NCI-H2227 treated with DMSO at 0.1 percent for 48 hours (cell line): ENCODE measurements at regions not wholly inside any gene's neighbourhood (a gene's known extent, or its start where the extent isn't known, plus 50 kb on each side); places are given as distances from the start of the nearest gene placed in this dataset.

ENCODE experiments used
- DNase-seq: peaks from one replicate; lab custom pipeline; 2025; lab: John Stamatoyannopoulos, UW

GRCh38 chr14:87161502-87161901 lies 831.5 kb downstream of the GALC start:
- DNase-seq = no peak

- no peak for DNase-seq
Measured at GRCh38 chr14:87160989-87161388, 832.0 kb downstream of the GALC start.

- DNase-seq = no peak
Measured at GRCh38 chr14:87158283-87158682, 834.7 kb downstream of the GALC start.

- DNase-seq = no peak
Measured at GRCh38 chr14:87156878-87157277, 836.1 kb downstream of the GALC start.

- no peak for DNase-seq
Measured at GRCh38 chr14:87155856-87156488, 837.0 kb downstream of the GALC start.

- no peak for DNase-seq
Measured at GRCh38 chr14:87153901-87154300, 839.1 kb downstream of the GALC start.

GRCh38 chr14:87153391-87153790 lies 839.6 kb downstream of the GALC start:
- DNase-seq = no peak

- DNase-seq = no peak
Measured at GRCh38 chr14:87152693-87153092, 840.3 kb downstream of the GALC start.

GRCh38 chr14:87149583-87150354 lies 843.2 kb downstream of the GALC start:
- DNase-seq = no peak

GRCh38 chr14:87148655-87149054 lies 844.3 kb downstream of the GALC start:
- DNase-seq = no peak

- no peak for DNase-seq
Measured at GRCh38 chr14:87142551-87143211, 850.3 kb downstream of the GALC start.

GRCh38 chr14:87141801-87142200 lies 851.2 kb downstream of the GALC start:
- no peak for DNase-seq

- no peak for DNase-seq
Measured at GRCh38 chr14:87139299-87139698, 853.7 kb downstream of the GALC start.

GRCh38 chr14:87133073-87133801 lies 859.7 kb downstream of the GALC start:
- no peak for DNase-seq

GRCh38 chr14:87131879-87132278 lies 861.1 kb downstream of the GALC start:
- DNase-seq = no peak

GRCh38 chr14:87122166-87122565 lies 870.8 kb downstream of the GALC start:
- no peak for DNase-seq

- no peak for DNase-seq
Measured at GRCh38 chr14:87121716-87122115, 871.3 kb downstream of the GALC start.

GRCh38 chr14:87115234-87115633 lies 877.7 kb downstream of the GALC start:
- DNase-seq = no peak

- no peak for DNase-seq
Measured at GRCh38 chr14:87113286-87113685, 879.7 kb downstream of the GALC start.

- no peak for DNase-seq
Measured at GRCh38 chr14:87111741-87112140, 881.2 kb downstream of the GALC start.

GRCh38 chr14:87111126-87111525 lies 881.9 kb downstream of the GALC start:
- no peak for DNase-seq

- DNase-seq = no peak
Measured at GRCh38 chr14:87109271-87109670, 883.7 kb downstream of the GALC start.

- no peak for DNase-seq
Measured at GRCh38 chr14:87108726-87109125, 884.3 kb downstream of the GALC start.
